ENCODE measurements at regions not wholly inside any gene's neighbourhood (a gene's known extent, or its start where the extent isn't known, plus 50 kb on each side); places are given as distances from the start of the nearest gene placed in this dataset.

GRCh38 chr10:9024210-9024609 lies 969.7 kb downstream of the GATA3 start:
- TF ChIP-seq CTCF (IDR thresholded peaks at IDR 0.05; ENCODE audit: low read length) = no peak
- TF ChIP-seq EZH2 (IDR thresholded peaks at IDR 0.05; ENCODE audit: borderline replicate concordance, low read length) = no peak
